Posterior cingulate gyrus (tissue), 11 donors: ENCODE measurements at regions not wholly inside any gene's neighbourhood (a gene's known extent, or its start where the extent isn't known, plus 50 kb on each side); places are given as distances from the start of the nearest gene placed in this dataset.

ENCODE experiments used
- DNase-seq, 10 donors: peaks; one replicate each; pipeline versions ENCODE4 v3.0.0 to v3.0.0-alpha.2; 2020 to 2021; ENCODE audit warnings: mixed read lengths in 3 of 10
- intact Hi-C: fragments of 100-400 bp; cut with DNase I; formaldehyde crosslinking; loops from one replicate; pipeline ENCODE4 v1.15.1; 2023

- intact Hi-C loops = no loop called here
- DNase-seq = no peak
These were observed 54.2 kb downstream of the S1PR1 start for GRCh38 chr1:101290922-101291561.

- DNase-seq = no peak
- intact Hi-C loops = no loop called here
These were observed 55.0 kb downstream of the S1PR1 start for GRCh38 chr1:101291562-101292380.

- DNase-seq = no peak
- intact Hi-C loops = no loop called here
These were observed 56.7 kb downstream of the S1PR1 start for GRCh38 chr1:101293461-101294051.

GRCh38 chr1:101295209-101295608 is 58.4 kb downstream of the S1PR1 start:
- intact Hi-C loops = no loop called here

DNA sequence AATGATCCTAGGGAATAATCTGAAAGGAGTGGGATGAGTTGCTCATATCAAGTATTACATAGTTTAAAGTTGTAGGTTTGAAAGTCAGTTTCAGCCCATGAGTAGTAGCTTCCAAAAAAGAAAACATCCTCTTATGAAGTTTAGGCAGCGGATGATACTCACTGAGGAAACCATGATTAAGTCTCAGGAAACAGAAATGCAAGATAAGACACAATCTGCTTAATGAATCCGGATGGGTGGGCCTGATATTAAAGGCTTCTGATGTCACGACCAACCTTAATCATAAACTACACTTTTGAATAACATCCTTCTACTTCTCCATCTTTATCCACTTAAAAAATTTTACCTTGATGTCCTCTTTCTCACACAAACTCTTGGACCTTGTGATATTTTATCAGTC is 61.8 kb downstream of the S1PR1 start:
- DNase-seq = no peak
- intact Hi-C loops = no loop called here

More at GRCh38 chr1:101295209-101295608, 58.4 kb downstream of the S1PR1 start:
- no peak for DNase-seq

- DNase-seq = no peak
- intact Hi-C loops = no loop called here
These were observed 62.3 kb downstream of the S1PR1 start for GRCh38 chr1:101299141-101299540.

GRCh38 chr1:101299710-101300109 is 62.9 kb downstream of the S1PR1 start:
- DNase-seq = no peak
- intact Hi-C loops = no loop called here

DNA sequence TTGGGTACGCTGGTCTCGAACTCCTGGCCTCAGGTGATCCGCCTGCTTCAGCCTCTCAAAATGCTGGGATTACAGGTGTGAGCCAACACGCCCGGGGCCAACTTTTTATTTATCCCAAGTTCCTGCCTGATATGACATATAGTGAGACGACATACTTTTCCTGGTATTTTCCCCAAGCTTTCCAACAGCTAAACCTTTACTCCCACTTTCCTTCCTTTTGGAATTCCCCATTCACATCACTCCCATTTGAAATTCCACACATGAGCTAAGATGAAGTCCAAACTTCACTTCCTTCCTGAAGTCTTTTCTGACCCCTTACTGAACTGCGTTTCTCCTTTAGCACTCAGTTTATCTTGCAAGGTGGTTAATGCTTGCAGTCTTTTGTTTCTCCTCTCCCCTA is 64.1 kb downstream of the S1PR1 start:
- DNase-seq = no peak
- intact Hi-C loops = no loop called here

DNA sequence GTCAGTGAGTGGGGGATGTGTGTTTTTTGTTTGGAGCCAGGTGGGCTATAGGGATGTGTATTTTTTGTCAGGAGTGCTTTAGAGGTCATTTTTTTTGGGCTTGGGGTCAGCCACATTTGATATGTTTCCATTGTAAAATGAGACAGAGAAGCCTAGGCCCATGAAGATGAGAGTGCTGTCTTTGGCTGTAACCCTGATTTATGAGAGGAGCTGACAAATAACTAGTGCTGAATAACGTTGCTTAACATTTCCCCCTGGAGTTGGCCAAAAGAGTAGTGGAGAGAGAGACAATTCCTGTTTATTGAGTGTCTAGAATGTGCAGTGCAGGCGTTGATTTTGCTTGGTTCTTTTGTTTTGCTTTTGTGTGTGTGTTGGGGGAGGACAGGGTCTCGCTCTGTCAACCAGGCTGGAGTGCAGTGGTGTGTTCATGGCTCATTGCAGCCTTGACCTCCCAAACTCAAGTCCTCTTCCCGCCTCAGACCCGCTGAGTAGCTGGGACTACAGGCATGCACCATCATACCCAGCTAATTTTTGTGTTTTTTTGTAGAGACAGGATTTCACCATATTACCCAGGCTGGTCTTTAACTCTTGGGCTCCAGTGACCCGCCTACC is 64.7 kb downstream of the S1PR1 start:
- intact Hi-C loops = no loop called here
- DNase-seq = no peak

DNA sequence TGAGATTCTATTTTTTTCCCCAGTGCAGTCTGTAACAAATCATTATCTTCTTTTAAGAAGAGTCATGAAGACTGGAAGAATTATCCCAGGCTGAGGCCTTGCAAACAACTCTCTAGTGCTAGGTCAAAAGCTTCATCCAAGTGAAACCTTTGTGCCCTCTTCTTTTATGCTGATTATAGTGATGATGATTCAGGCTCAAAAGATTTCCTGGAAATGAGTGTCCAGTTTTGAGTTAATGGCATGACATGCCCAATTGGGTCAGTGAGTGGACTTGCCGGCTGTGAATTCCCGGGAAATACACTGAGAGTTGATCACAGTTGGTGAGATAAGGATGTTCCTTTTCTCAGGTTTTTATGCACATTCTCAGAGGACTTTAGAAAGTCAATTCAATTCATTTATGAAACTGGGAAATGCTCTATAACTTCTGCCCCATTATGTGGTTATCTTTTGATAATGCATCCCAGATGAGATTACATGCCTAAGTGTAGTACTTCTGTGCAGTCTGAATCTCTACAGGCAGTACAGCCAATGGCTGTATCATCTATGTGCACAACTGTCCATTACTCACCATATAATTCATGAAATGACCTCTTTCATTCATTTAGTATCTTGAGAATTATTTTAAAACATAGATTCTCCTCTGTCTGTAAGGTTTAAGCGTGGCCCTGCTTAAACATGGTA is 66.2 kb downstream of the S1PR1 start:
- DNase-seq = no peak
- intact Hi-C loops = no loop called here

DNA sequence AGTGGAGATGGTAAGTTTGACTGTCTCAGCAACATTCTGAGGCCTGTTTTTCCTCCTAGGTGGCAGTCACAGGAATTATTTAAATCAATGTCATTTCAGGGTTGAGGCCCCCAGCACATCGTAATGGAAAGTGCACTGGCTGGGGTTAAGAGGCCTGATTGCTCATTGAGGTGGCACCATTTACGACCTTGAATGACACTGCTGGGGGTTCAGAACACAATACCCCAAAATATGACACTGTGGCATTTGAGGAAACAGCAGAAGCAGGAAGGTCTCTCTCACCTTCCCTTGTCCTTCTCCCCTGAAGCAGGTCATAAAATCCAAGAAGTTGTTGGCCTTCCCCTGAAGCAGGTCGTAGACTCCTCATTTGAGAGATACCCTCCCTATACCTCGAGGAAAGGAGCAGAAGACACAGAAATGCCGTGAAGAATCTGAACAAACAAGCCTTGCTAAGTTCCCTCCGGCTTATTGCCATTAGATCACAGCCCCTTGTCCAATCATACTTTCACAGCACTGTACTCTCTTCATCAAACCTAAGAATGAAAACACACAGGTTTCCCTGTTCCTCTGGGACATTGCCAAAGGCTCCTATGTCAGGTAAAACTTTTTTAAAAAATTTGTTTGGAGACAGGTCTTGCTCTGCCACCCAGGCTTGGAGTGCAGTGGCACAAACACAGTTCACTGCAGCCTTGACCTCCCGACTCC is 71.3 kb downstream of the S1PR1 start:
- intact Hi-C loops = no loop called here
- no peak for DNase-seq

DNA sequence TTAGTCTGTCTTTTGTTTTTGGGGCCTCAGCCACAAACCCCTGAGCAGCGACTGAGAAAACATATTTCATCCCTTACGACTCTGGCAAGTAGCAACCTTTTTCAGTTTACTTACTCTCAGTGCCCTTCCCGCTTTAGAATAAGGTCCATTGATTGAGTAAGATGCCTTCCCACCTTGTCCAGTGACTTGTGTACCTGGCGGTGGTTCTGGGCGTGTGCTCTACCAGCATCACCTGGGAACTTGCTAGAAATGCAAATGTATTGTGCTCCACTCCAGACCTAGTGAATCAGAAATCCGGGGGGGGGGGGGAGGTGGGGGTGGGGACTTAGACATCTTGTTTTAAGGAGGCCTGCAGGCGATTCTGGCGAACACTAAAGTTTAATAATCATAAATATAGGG is 72.1 kb downstream of the S1PR1 start:
- intact Hi-C loops = loop anchor here (1.0 kb wide), 1 partner anchor 48 kb away; no protein-coding TSS in a partner anchor

GRCh38 chr1:101309334-101310311 is 72.8 kb downstream of the S1PR1 start:
- intact Hi-C loops = loop anchor here (1.0 kb wide), 1 partner anchor 48 kb away; no protein-coding TSS in a partner anchor
- DNase-seq = peak in 8 of 10 donors; percentile 27 to 92 (median 55)

More for the DNA sequence above, 72.1 kb downstream of the S1PR1 start:
- DNase-seq = no peak

GRCh38 chr1:101310506-101310905 is 73.7 kb downstream of the S1PR1 start:
- no peak for DNase-seq
- intact Hi-C loops = no loop called here

- no peak for DNase-seq
- intact Hi-C loops = no loop called here
These were observed 74.5 kb downstream of the S1PR1 start for GRCh38 chr1:101311146-101311920.

- intact Hi-C loops = no loop called here
- no peak for DNase-seq
These were observed 75.3 kb downstream of the S1PR1 start for GRCh38 chr1:101312147-101312546.

GRCh38 chr1:101313356-101313755 is 76.5 kb downstream of the S1PR1 start:
- intact Hi-C loops = no loop called here
- DNase-seq = no peak

DNA sequence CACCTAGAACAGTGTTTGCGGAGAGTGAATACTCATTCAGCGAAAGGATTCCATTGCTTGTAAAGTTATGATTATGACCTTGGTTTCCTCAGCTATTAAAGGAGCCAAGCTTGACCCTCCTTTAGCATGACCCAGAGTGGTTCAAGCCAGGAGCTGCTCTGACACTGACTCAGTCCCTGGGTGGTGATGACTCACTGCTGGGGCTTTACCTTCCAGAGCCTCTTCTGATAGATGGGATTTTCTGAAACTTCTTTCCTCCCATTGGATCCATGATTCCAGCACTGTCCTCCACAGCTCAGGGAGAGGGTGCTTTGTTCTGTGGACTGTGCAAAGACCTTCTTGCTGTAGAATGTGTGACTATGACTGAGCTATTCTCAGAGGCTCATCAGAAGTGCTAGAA is 77.4 kb downstream of the S1PR1 start:
- no peak for DNase-seq
- intact Hi-C loops = no loop called here
